Sigmoid colon (tissue), 6 donors: ENCODE measurements at regions not wholly inside any gene's neighbourhood (a gene's known extent, or its start where the extent isn't known, plus 50 kb on each side); places are given as distances from the start of the nearest gene placed in this dataset.

Source experiments
- DNase-seq: peaks from one replicate; pipeline ENCODE4 v3.0.0-alpha.2; 2019
- H3K27ac ChIP-seq, 4 donors: fragments of 200-600 bp; sonication (generic); one replicate each; pipeline ENCODE4 v1.5.1; 2016 to 2019; ENCODE audit warnings: mild to moderate bottlenecking in 1 of 4
- H3K27me3 ChIP-seq, 3 donors: fragments of 200-600 bp; sonication (generic); one replicate each; pipeline ENCODE4 v1.5.1; 2019; ENCODE audit warnings: mild to moderate bottlenecking in 1 of 3
- H3K36me3 ChIP-seq, 4 donors: fragments of 200-600 bp; sonication (generic); one replicate each; pipeline ENCODE4 v1.5.1; 2016 to 2019
- H3K4me1 ChIP-seq, 4 donors: fragments of 200-600 bp; sonication (generic); one replicate each; pipeline ENCODE4 v1.5.1; 2017 to 2019
- H3K4me3 ChIP-seq, 4 donors: fragments of 200-600 bp; sonication (generic); one replicate each; pipeline ENCODE4 v1.5.1; 2017 to 2019; ENCODE audit warnings: mild to moderate bottlenecking in 2 of 4, moderate library complexity in 1 of 4
- H3K9me3 ChIP-seq, 4 donors: fragments of 200-600 bp in 3 of 4; sonication (generic) in 3 of 4; one replicate each; pipeline versions ENCODE4 v1.5.1 to v1.6.1; 2013 to 2019
- EP300 ChIP-seq, 4 donors: sonication (generic); formaldehyde crosslinking; IDR thresholded peaks; one replicate each; pipeline ENCODE4 v1.6.1; 2017; ENCODE audit warnings: antibody characterized with exemption in 4 of 4
- POLR2A ChIP-seq, 2 donors: fragments of 450-650 bp; IDR thresholded peaks; one replicate each; pipeline ENCODE4 v1.6.1; 2016; ENCODE audit warnings: antibody characterized with exemption in 2 of 2, mild to moderate bottlenecking in 2 of 2, moderate library complexity in 2 of 2
- POLR2AphosphoS5 ChIP-seq, 4 donors: sonication (generic); formaldehyde crosslinking; IDR thresholded peaks; one replicate each; pipeline ENCODE4 v1.6.1; 2017; ENCODE audit warnings: antibody characterized with exemption in 4 of 4
- WGBS, 2 donors: extraction: QIAGEN DNeasy Blood & Tissue Kit; methylation state at CpG; one replicate each; pipeline ENCODE4 v1.1.7; 2013; 5-methylcytosine and 5-hydroxymethylcytosine counted together
- intact Hi-C: fragments of 100-400 bp; cut with DNase I; formaldehyde crosslinking; loops from one replicate; pipeline ENCODE4 v1.15.1; 2023
- TF ChIP-seq, protein P1 (sequence below), 4 experiments: fragments of 450-650 bp in 3 of 4; fragments of 200-600 bp in 1 of 4; IDR thresholded peaks; one replicate each; pipeline ENCODE4 v1.5.1; 2016 to 2019; ENCODE audit warnings: antibody characterized with exemption in 4 of 4, mild to moderate bottlenecking in 3 of 4, moderate library complexity in 2 of 4
- donor health status: healthy with polysubstance abuse.
- donor health status: healthy.

DNA sequence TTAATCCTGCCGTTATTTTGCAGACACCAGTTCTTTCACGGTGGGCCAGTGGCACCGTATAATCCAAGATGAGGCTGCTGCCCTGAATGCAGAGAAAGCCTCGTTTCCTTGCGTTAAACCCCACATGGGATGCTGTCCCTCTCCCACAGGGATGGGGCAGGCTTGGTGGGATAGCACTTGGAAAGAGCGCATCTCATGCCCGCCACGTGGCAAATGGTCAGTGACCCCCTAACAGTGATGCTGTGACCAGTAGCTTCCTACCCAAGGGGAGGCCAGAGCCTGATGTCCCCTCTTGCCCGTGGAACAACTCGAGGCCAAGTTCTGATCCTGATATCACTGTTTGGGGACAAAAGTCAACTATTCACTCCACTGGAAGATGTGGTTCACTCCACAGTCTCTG lies 73.3 kb downstream of the RHOB start:
- Histone ChIP-seq H3K9me3 (no peaks in the 10 kb centered on the region), H3K27ac (no peak overlapping the region), H3K4me1 (peaks cover 0 to 18% (median 11%) of the 10 kb centered on the region in 4 donors), H3K27me3 (no peaks in the 10 kb centered on the region), H3K4me3 (no peak overlapping the region), H3K36me3 (no peaks in the 10 kb centered on the region)
- TF ChIP-seq EP300 (IDR thresholded peaks at IDR 0.05) (no peak), POLR2A (IDR thresholded peaks at IDR 0.05) (no peak), POLR2AphosphoS5 (IDR thresholded peaks at IDR 0.05) (no peak)
- TF ChIP-seq, protein P1, sequence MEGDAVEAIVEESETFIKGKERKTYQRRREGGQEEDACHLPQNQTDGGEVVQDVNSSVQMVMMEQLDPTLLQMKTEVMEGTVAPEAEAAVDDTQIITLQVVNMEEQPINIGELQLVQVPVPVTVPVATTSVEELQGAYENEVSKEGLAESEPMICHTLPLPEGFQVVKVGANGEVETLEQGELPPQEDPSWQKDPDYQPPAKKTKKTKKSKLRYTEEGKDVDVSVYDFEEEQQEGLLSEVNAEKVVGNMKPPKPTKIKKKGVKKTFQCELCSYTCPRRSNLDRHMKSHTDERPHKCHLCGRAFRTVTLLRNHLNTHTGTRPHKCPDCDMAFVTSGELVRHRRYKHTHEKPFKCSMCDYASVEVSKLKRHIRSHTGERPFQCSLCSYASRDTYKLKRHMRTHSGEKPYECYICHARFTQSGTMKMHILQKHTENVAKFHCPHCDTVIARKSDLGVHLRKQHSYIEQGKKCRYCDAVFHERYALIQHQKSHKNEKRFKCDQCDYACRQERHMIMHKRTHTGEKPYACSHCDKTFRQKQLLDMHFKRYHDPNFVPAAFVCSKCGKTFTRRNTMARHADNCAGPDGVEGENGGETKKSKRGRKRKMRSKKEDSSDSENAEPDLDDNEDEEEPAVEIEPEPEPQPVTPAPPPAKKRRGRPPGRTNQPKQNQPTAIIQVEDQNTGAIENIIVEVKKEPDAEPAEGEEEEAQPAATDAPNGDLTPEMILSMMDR (IDR thresholded peaks at IDR 0.05), result no peak
- intact Hi-C loops, result no loop called here
- peak; percentile 37 for DNase-seq
- 94% methylated on average over 10 of the region's 10 CpGs for WGBS, 2 donors

DNA sequence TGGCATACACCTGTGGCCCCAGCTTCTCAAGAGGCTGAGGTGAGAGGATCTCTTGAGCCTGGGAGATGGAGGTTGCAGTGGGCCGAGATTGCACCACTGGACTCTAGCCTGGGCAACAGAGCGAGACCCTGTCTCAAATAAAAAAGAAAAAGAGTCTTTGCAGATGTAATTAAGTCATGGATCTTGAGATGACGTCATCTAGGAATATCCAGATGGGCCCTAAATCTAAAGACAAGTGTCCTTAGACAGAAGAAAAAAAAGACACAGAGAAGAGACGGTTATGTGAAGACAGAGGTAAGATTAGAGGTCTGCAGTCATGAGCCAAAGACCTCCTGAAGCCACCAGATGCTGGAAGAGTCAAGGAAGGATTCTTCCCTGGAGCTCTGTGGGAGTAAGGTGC lies 74.3 kb downstream of the RHOB start:
- peaks cover 0 to 23% (median 15%) of the 10 kb centered on the region in 4 donors for H3K4me1 ChIP-seq
- DNase-seq, result peak; percentile 6
- WGBS, 2 donors, result 90 to 92% methylated on average over 4 of the region's 4 CpGs
- H3K27me3 ChIP-seq, result no peaks in the 10 kb centered on the region
- no peak overlapping the region for H3K4me3 ChIP-seq
- intact Hi-C loops, result no loop called here
- no peak for TF ChIP-seq POLR2AphosphoS5 (IDR thresholded peaks at IDR 0.05)
- TF ChIP-seq, protein P1 (IDR thresholded peaks at IDR 0.05), result no peak
- no peak for TF ChIP-seq POLR2A (IDR thresholded peaks at IDR 0.05)
- TF ChIP-seq EP300 (IDR thresholded peaks at IDR 0.05), result no peak
- no peaks in the 10 kb centered on the region for H3K9me3 ChIP-seq
- H3K36me3 ChIP-seq, result no peaks in the 10 kb centered on the region
- H3K27ac ChIP-seq, result no peak overlapping the region

DNA sequence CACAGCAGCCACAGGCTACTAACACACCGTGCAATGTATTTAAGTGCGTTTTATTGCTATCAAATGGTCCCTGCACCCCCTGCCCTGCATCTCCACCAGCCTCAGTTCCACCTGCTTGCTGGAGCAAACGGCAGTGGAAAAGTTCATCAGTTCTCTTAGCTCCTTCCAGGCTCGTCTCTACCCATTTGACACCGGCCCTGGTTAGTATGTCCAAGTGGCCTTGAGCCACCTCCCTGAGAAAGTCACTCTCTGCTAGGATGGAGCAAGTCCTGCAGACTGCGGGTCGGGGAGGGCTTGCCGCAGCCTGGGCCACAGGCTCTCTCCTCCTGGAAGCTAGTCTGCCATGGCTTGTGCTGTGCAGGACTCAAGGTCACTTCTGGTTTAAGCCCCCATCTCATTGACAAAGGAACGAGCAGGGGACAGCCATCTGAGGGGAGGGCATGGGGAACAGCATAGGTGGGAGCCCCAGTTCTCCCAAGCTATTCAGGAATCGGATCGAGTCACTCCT lies 74.9 kb downstream of the RHOB start:
- intact Hi-C loops, result no loop called here
- Histone ChIP-seq H3K27me3 (no peaks in the 10 kb centered on the region), H3K4me1 (peaks cover 0 to 23% (median 16%) of the 10 kb centered on the region in 4 donors), H3K4me3 (no peak overlapping the region), H3K9me3 (no peaks in the 10 kb centered on the region), H3K36me3 (no peaks in the 10 kb centered on the region), H3K27ac (no peak overlapping the region)
- 82% methylated on average over 11 of the region's 11 CpGs for WGBS, 2 donors
- TF ChIP-seq EP300 (IDR thresholded peaks at IDR 0.05), result no peak
- TF ChIP-seq POLR2AphosphoS5 (IDR thresholded peaks at IDR 0.05), result no peak
- no peak for TF ChIP-seq POLR2A (IDR thresholded peaks at IDR 0.05)
- TF ChIP-seq, protein P1 (IDR thresholded peaks at IDR 0.05), result no peak
- DNase-seq, result peak; percentile 49

DNA sequence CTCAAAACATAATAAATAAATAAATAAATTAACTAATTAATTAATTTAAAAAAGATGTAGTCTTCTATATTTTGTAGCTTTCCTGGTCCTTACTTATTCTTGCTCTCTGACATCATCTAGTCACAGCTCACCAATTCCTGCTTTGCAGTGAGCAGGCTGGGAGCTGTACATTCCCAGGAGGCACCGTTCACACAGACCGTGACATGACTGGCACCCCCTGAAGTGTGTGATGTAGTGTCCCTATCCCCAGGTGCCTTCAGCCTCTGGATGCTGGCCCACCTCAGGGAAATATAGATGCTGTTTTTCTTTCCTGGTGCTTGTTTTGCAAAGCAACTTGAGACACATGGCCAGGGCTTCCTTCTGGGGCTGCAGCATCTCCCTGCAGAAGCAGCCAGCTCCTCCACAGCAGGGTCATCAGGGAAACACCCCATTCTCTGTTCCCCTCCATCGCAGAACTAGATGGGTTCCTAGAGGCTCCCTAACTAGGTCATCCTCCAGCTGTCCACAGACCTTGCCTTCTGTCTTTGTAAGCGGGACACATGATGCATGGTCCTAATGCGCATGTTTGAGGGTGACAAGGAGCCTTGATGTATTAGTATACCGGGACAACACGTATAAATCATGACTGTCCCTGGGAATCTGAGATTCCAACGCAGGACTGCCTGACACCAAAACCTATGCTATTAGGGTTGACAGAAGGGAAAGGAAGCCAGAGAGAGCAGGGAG lies 76.4 kb downstream of the RHOB start:
- Histone ChIP-seq H3K4me3 (no peak overlapping the region), H3K4me1 (peaks cover 0 to 23% (median 21%) of the 10 kb centered on the region in 4 donors), H3K27me3 (no peaks in the 10 kb centered on the region), H3K9me3 (no peaks in the 10 kb centered on the region), H3K36me3 (no peaks in the 10 kb centered on the region), H3K27ac (no peak overlapping the region)
- TF ChIP-seq POLR2A (IDR thresholded peaks at IDR 0.05) (no peak), EP300 (IDR thresholded peaks at IDR 0.05) (no peak), POLR2AphosphoS5 (IDR thresholded peaks at IDR 0.05) (no peak)
- TF ChIP-seq, protein P1 (IDR thresholded peaks at IDR 0.05), result no peak
- intact Hi-C loops, result no loop called here
- peak; percentile 45 for DNase-seq
- WGBS, 2 donors, result 86 to 95% methylated on average over 8 of the region's 8 CpGs
